HepG2 (cell line): ENCODE measurements at regions not wholly inside any gene's neighbourhood (a gene's known extent, or its start where the extent isn't known, plus 50 kb on each side); places are given as distances from the start of the nearest gene placed in this dataset.

Experiments
- ATF6 ChIP-seq: sonication (generic); formaldehyde crosslinking; conservative IDR thresholded peaks from 2 replicates; pipeline ENCODE4 v1.4.0; 2020; ENCODE audit warnings: missing genetic modification reagents
- POLR2A ChIP-seq, 2 experiments: IDR thresholded peaks; 2 replicates each; pipeline ENCODE4 v1.6.1; 2011; ENCODE audit warnings: low read depth in 2 of 2, low read length in 2 of 2, mild to moderate bottlenecking in 1 of 2, moderate library complexity in 1 of 2; ENCODE audit not compliant: insufficient read depth in 1 of 2
- TF ChIP-seq, protein P1 (sequence below): sonication (generic); formaldehyde crosslinking; IDR thresholded peaks from 2 replicates; pipeline ENCODE4 v1.5.0; 2020; ENCODE audit warnings: mild to moderate bottlenecking, missing genetic modification reagents, moderate library complexity

DNA sequence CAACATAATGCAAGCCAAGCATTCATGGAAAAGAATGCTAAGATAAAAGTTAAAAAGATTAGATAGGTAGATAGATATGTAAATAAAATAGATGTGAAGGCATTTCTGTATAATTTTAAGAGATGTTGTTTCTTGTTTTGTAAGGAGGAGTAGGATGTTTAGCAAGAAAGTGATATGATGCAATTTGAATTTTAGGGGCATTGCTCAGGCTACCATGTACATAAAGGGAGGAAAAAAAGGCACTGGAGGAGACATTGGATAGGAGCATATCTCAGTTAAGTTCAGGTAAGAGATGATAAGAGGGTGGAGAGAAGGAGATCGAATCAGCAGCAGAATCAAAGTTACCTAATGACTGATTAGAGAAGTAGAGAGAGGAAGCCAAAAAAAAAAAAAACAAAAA, 194.7 kb downstream of the TENT5A start:
- TF ChIP-seq ATF6 (CRISPR knock-in tag), result no peak
- TF ChIP-seq POLR2A (IDR thresholded peaks at IDR 0.05; ENCODE audit: insufficient read depth in 1 of 2, low read depth in 2 of 2, low read length in 2 of 2), result no peak
- TF ChIP-seq, protein P1, sequence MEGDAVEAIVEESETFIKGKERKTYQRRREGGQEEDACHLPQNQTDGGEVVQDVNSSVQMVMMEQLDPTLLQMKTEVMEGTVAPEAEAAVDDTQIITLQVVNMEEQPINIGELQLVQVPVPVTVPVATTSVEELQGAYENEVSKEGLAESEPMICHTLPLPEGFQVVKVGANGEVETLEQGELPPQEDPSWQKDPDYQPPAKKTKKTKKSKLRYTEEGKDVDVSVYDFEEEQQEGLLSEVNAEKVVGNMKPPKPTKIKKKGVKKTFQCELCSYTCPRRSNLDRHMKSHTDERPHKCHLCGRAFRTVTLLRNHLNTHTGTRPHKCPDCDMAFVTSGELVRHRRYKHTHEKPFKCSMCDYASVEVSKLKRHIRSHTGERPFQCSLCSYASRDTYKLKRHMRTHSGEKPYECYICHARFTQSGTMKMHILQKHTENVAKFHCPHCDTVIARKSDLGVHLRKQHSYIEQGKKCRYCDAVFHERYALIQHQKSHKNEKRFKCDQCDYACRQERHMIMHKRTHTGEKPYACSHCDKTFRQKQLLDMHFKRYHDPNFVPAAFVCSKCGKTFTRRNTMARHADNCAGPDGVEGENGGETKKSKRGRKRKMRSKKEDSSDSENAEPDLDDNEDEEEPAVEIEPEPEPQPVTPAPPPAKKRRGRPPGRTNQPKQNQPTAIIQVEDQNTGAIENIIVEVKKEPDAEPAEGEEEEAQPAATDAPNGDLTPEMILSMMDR (CRISPR knock-in tag), result no peak
